PC-9 (cell line): ENCODE measurements at regions not wholly inside any gene's neighbourhood (a gene's known extent, or its start where the extent isn't known, plus 50 kb on each side); places are given as distances from the start of the nearest gene placed in this dataset.
"Not testable (repeated sequence)": the region's sequence is repeated elsewhere in the genome, so short reads cannot be mapped to it uniquely, and the experiment has no call there.

ENCODE experiments used
- BruUV-seq: library from RNA; stranded (reverse); fragments of 400-500 nt; replicated peaks from 2 replicates; lab custom pipeline; 2021; lab: Mats Ljungman, UMichigan
- CTCF ChIA-PET: fragments of 300-600 bp; sonication (Branson Sonifier 250); formaldehyde crosslinking; loops from one replicate; lab custom pipeline; 2022; ENCODE audit warnings: antibody characterized with exemption; lab: Charles Lee
- POLR2A ChIA-PET: fragments of 300-600 bp; sonication (Branson Sonifier 250); formaldehyde crosslinking; loops from one replicate; lab custom pipeline; 2022; ENCODE audit warnings: antibody characterized with exemption; ENCODE audit not compliant: unreplicated experiment; lab: Charles Lee
- DNase-seq, 2 experiments: peaks; one replicate each; pipeline versions ENCODE4 v3.0.0 to v3.0.0-alpha.2; 2015 to 2022; ENCODE audit warnings: mixed read lengths in 1 of 2
- H2AFZ ChIP-seq: fragments of 200-600 bp; sonication (generic); 2 replicates; pipeline ENCODE4 v1.8.1; 2017; ENCODE audit warnings: antibody characterized with exemption
- H3F3A ChIP-seq: fragments of 200-600 bp; sonication (generic); 2 replicates; pipeline ENCODE4 v1.8.1; 2017; ENCODE audit warnings: antibody characterized with exemption, mild to moderate bottlenecking, low read depth; ENCODE audit not compliant: insufficient read depth
- H3K27ac ChIP-seq: fragments of 200-600 bp; sonication (generic); 2 replicates; pipeline ENCODE4 v1.6.1; 2016; ENCODE audit warnings: mixed run types
- H3K27me3 ChIP-seq: fragments of 200-600 bp; sonication (generic); 2 replicates; pipeline ENCODE4 v1.6.1; 2016; ENCODE audit warnings: low read depth, mixed run types; ENCODE audit not compliant: insufficient read depth
- H3K36me3 ChIP-seq: fragments of 200-600 bp; sonication (generic); 2 replicates; pipeline ENCODE4 v1.6.1; 2016; ENCODE audit warnings: low read depth, mixed run types
- H3K4me1 ChIP-seq: fragments of 200-600 bp; sonication (generic); replicated peaks from 2 replicates; pipeline ENCODE4 v1.6.1; 2016; ENCODE audit warnings: mixed run types; ENCODE audit not compliant: insufficient read depth
- H3K4me2 ChIP-seq: fragments of 200-600 bp; sonication (generic); 2 replicates; pipeline ENCODE4 v1.6.1; 2017; ENCODE audit warnings: mixed run types
- H3K4me3 ChIP-seq: fragments of 200-600 bp; sonication (generic); 2 replicates; pipeline ENCODE4 v1.6.1; 2016; ENCODE audit warnings: mixed run types
- H3K79me2 ChIP-seq: fragments of 200-600 bp; sonication (generic); 2 replicates; pipeline ENCODE4 v1.6.1; 2017; ENCODE audit warnings: low read depth, mixed run types
- H3K9me2 ChIP-seq: fragments of 200-600 bp; sonication (generic); 2 replicates; pipeline ENCODE4 v1.8.1; 2017; ENCODE audit warnings: mild to moderate bottlenecking; ENCODE audit not compliant: insufficient read depth
- H3K9me3 ChIP-seq: fragments of 200-600 bp; sonication (generic); 2 replicates; pipeline ENCODE4 v1.8.1; 2016; ENCODE audit warnings: low read depth; ENCODE audit not compliant: insufficient read depth
- H4K20me1 ChIP-seq: fragments of 200-600 bp; sonication (generic); 2 replicates; pipeline ENCODE4 v1.8.1; 2017; ENCODE audit not compliant: insufficient read depth
- CTCF ChIP-seq: fragments of 200-600 bp; sonication (generic); conservative IDR thresholded peaks from 2 replicates; pipeline ENCODE4 v1.6.1; 2017; ENCODE audit warnings: mixed run types, antibody characterized with exemption, mild to moderate bottlenecking, moderate library complexity
- EZH2 ChIP-seq: fragments of 200-600 bp; sonication (generic); IDR thresholded peaks from 2 replicates; pipeline ENCODE4 v1.8.0; 2017; ENCODE audit warnings: antibody characterized with exemption, low read depth
- intact Hi-C: fragments of 100-400 bp; cut with micrococcal nuclease; formaldehyde crosslinking; loops from one replicate; pipeline ENCODE4 v1.10.0; 2022; ENCODE audit not compliant: unreplicated experiment

GRCh38 chr12:42725809-42726208 is 136.3 kb upstream of the PRICKLE1 start:
- CTCF ChIA-PET = no interaction called here
- POLR2A ChIA-PET = no interaction called here
- no peak overlapping the region for H3K27ac ChIP-seq
- no TSS peak for BruUV-seq
- H3K9me2 ChIP-seq = no peaks in the 10 kb centered on the region
- no peaks in the 10 kb centered on the region for H3K36me3 ChIP-seq
- H3K4me1 ChIP-seq = peaks cover 24% of the 10 kb centered on the region
- intact Hi-C loops = no loop called here
- TF ChIP-seq EZH2 = no peak
- TF ChIP-seq CTCF = no peak
- no peaks in the 10 kb centered on the region for H3K27me3 ChIP-seq
- H3K79me2 ChIP-seq = no peaks in the 10 kb centered on the region
- DNase-seq = no peak
- H3K9me3 ChIP-seq = peaks cover 13% of the 10 kb centered on the region
- H3K4me2 ChIP-seq = no peak overlapping the region
- no peaks in the 10 kb centered on the region; the same call in 1 of the 2 replicates for H3F3A ChIP-seq
- no peaks in the 10 kb centered on the region for H4K20me1 ChIP-seq
- no peak overlapping the region for H3K4me3 ChIP-seq
- no peak overlapping the region for H2AFZ ChIP-seq

GRCh38 chr12:42716491-42716891 is 126.9 kb upstream of the PRICKLE1 start:
- no peaks in the 10 kb centered on the region for H3K79me2 ChIP-seq
- no peaks in the 10 kb centered on the region for H3K27me3 ChIP-seq
- H3K4me3 ChIP-seq = no peak overlapping the region
- no peak overlapping the region for H3K4me2 ChIP-seq
- TF ChIP-seq EZH2 = no peak
- TF ChIP-seq CTCF = no peak
- POLR2A ChIA-PET = no interaction called here
- H3K9me2 ChIP-seq = no peaks in the 10 kb centered on the region
- no peak for DNase-seq
- intact Hi-C loops = no loop called here
- CTCF ChIA-PET = no interaction called here
- BruUV-seq = no TSS peak
- H3K9me3 ChIP-seq = no peaks in the 10 kb centered on the region
- H3K36me3 ChIP-seq = no peaks in the 10 kb centered on the region
- H4K20me1 ChIP-seq = no peaks in the 10 kb centered on the region
- no peak overlapping the region for H3K27ac ChIP-seq
- no peaks in the 10 kb centered on the region for H3K4me1 ChIP-seq
- H3F3A ChIP-seq = no peaks in the 10 kb centered on the region
- no peak overlapping the region for H2AFZ ChIP-seq

DNA sequence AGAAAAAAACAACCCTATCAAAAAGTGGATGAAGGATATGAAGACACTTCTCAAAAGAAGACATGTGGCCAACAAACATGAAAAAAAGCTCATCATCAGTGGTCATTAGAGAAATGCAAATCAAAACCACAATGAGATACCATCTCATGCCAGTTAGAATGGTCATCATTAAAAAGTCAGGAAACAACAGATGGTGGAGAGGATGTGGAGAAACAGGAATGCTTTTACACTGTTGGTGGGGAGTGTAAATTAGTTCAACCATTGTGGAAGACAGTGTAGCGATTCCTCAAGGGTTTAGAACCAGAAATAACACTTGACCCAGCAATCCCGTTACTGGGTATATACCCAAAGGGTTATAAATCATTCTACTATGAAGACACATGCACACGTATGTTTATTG is 124.0 kb upstream of the PRICKLE1 start:
- H3K36me3 ChIP-seq, H3K27me3 ChIP-seq, CTCF ChIA-PET, intact Hi-C loops, H3K9me2 ChIP-seq, H3K27ac ChIP-seq, H3K9me3 ChIP-seq, H3K4me3 ChIP-seq, BruUV-seq, H3K79me2 ChIP-seq, DNase-seq, H3F3A ChIP-seq, H2AFZ ChIP-seq, POLR2A ChIA-PET, H3K4me2 ChIP-seq, H3K4me1 ChIP-seq, H4K20me1 ChIP-seq: not testable (repeated sequence)

- H3K9me3 ChIP-seq, DNase-seq, intact Hi-C loops, H3K4me2 ChIP-seq, H3K27me3 ChIP-seq, BruUV-seq, H3K4me3 ChIP-seq, CTCF ChIA-PET, H3K36me3 ChIP-seq, H3K9me2 ChIP-seq, H3K79me2 ChIP-seq, H3F3A ChIP-seq, H2AFZ ChIP-seq, H4K20me1 ChIP-seq, POLR2A ChIA-PET, H3K27ac ChIP-seq: not testable (repeated sequence)
- H3K4me1 ChIP-seq = peaks cover 12% of the 10 kb centered on the region; the same call in 1 of the 2 replicates
Observed at GRCh38 chr12:42708374-42708773, 118.8 kb upstream of the PRICKLE1 start.
